H9 (cell line): ENCODE measurements at regions not wholly inside any gene's neighbourhood (a gene's known extent, or its start where the extent isn't known, plus 50 kb on each side); places are given as distances from the start of the nearest gene placed in this dataset.

Experiments used
- DNase-seq: peaks from one replicate; pipeline ENCODE4 v3.0.0-alpha.2; 2017
- H2AFZ ChIP-seq: one replicate; pipeline ENCODE4 v1.6.1; 2013; ENCODE audit warnings: mild to moderate bottlenecking, low read length, control low read depth, moderate library complexity
- H2AK5ac ChIP-seq: 2 replicates; pipeline ENCODE4 v1.6.1; 2013; ENCODE audit warnings: low read length, control low read depth, mixed read lengths; ENCODE audit not compliant: insufficient read length
- H2BK120ac ChIP-seq: one replicate; pipeline ENCODE4 v1.6.1; 2013; ENCODE audit warnings: low read depth, mild to moderate bottlenecking, low read length, control low read depth, inconsistent platforms; ENCODE audit not compliant: poor library complexity, severe bottlenecking
- H2BK12ac ChIP-seq: 2 replicates; pipeline ENCODE4 v1.6.1; 2013; ENCODE audit warnings: low read length, control low read depth, mixed read lengths, low read depth; ENCODE audit not compliant: insufficient read length
- H2BK15ac ChIP-seq: 2 replicates; pipeline ENCODE4 v1.6.1; 2013; ENCODE audit warnings: low read depth, low read length, control low read depth
- H2BK20ac ChIP-seq: one replicate; pipeline ENCODE4 v1.6.1; 2013; ENCODE audit warnings: low read depth, mild to moderate bottlenecking, low read length, control low read depth, inconsistent platforms; ENCODE audit not compliant: poor library complexity, severe bottlenecking
- H2BK5ac ChIP-seq: 2 replicates; pipeline ENCODE4 v1.6.1; 2013; ENCODE audit warnings: low read length, control low read depth, mixed read lengths; ENCODE audit not compliant: insufficient read length
- H3K14ac ChIP-seq: 2 replicates; pipeline ENCODE4 v1.6.1; 2013; ENCODE audit warnings: low read length, control low read depth; ENCODE audit not compliant: insufficient read depth
- H3K18ac ChIP-seq: 2 replicates; pipeline ENCODE4 v1.6.1; 2013; ENCODE audit warnings: low read depth, mild to moderate bottlenecking, mixed read lengths, low read length, control low read depth; ENCODE audit not compliant: insufficient read length
- H3K23ac ChIP-seq: 2 replicates; pipeline ENCODE4 v1.6.1; 2013; ENCODE audit warnings: low read length, control low read depth, mixed read lengths, low read depth; ENCODE audit not compliant: insufficient read length
- H3K23me2 ChIP-seq: 2 replicates; pipeline ENCODE4 v1.6.1; 2013; ENCODE audit warnings: low read depth, mild to moderate bottlenecking, mixed read lengths, low read length, control low read depth; ENCODE audit not compliant: insufficient read length, poor library complexity, severe bottlenecking
- H3K27ac ChIP-seq: 2 replicates; pipeline ENCODE4 v1.5.1; 2013; ENCODE audit warnings: low read length, control low read depth, mixed read lengths, low read depth; ENCODE audit not compliant: insufficient read length
- H3K27me3 ChIP-seq: 2 replicates; pipeline ENCODE4 v1.6.1; 2013; ENCODE audit warnings: low read length, control low read depth, inconsistent platforms; ENCODE audit not compliant: insufficient read depth
- H3K4ac ChIP-seq: 2 replicates; pipeline ENCODE4 v1.6.1; 2013; ENCODE audit warnings: low read depth, mild to moderate bottlenecking, control low read depth, inconsistent platforms, low read length, moderate library complexity
- H3K4me1 ChIP-seq: 2 replicates; pipeline ENCODE4 v1.6.1; 2013; ENCODE audit warnings: low read length, control low read depth, inconsistent platforms; ENCODE audit not compliant: insufficient read depth
- H3K4me2 ChIP-seq: 2 replicates; pipeline ENCODE4 v1.6.1; 2013; ENCODE audit warnings: low read length, control low read depth, mixed read lengths; ENCODE audit not compliant: insufficient read length, insufficient read depth
- H3K56ac ChIP-seq: 2 replicates; pipeline ENCODE4 v1.6.1; 2013; ENCODE audit warnings: low read depth, mild to moderate bottlenecking, mixed read lengths, low read length, control low read depth; ENCODE audit not compliant: insufficient read length
- H3K79me1 ChIP-seq: 2 replicates; pipeline ENCODE4 v1.6.1; 2013; ENCODE audit warnings: low read depth, mild to moderate bottlenecking, moderate library complexity, low read length, control low read depth, inconsistent platforms; ENCODE audit not compliant: insufficient read depth, poor library complexity, severe bottlenecking
- H3K79me2 ChIP-seq: 2 replicates; pipeline ENCODE4 v1.6.1; 2013; ENCODE audit warnings: low read length, control low read depth, inconsistent platforms; ENCODE audit not compliant: insufficient read depth
- H3K9ac ChIP-seq: 2 replicates; pipeline ENCODE4 v1.6.1; 2013; ENCODE audit warnings: low read length, control low read depth, mixed read lengths; ENCODE audit not compliant: insufficient read length; ENCODE audit errors: extremely low read depth
- H3K9me3 ChIP-seq: one replicate; pipeline ENCODE4 v1.6.1; 2013; ENCODE audit warnings: low read depth, low read length, inconsistent platforms; ENCODE audit not compliant: control insufficient read depth
- H3T11ph ChIP-seq: one replicate; pipeline ENCODE4 v1.6.1; 2013; ENCODE audit warnings: mild to moderate bottlenecking, low read length, control low read depth, inconsistent platforms
- H4K20me1 ChIP-seq: one replicate; pipeline ENCODE4 v1.6.1; 2013; ENCODE audit not compliant: control insufficient read depth, insufficient read length, insufficient read depth
- H4K5ac ChIP-seq: 2 replicates; pipeline ENCODE4 v1.6.1; 2013; ENCODE audit warnings: low read depth, mild to moderate bottlenecking, mixed read lengths, low read length, control low read depth; ENCODE audit not compliant: insufficient read length
- H4K8ac ChIP-seq: replicated peaks from 2 replicates; pipeline ENCODE4 v1.6.1; 2013; ENCODE audit warnings: low read length, control low read depth, mixed read lengths, low read depth; ENCODE audit not compliant: insufficient read length
- H4K91ac ChIP-seq: 2 replicates; pipeline ENCODE4 v1.6.1; 2013; ENCODE audit warnings: low read depth, mild to moderate bottlenecking, moderate library complexity, mixed read lengths, low read length, control low read depth; ENCODE audit not compliant: insufficient read length
- H3K27ac Mint-ChIP-seq, 3 experiments: 2 replicates in 2 of 3; 3 replicates in 1 of 3; pipeline ENCODE4 v1.8.0; 2020 to 2021; ENCODE audit warnings: mixed read lengths in 3 of 3, mild to moderate bottlenecking in 1 of 3, moderate library complexity in 1 of 3
- H3K27me3 Mint-ChIP-seq: 2 replicates; pipeline ENCODE4 v1.8.0; 2021; ENCODE audit warnings: low read depth, mild to moderate bottlenecking, moderate library complexity, mixed read lengths
- H3K36me3 Mint-ChIP-seq, 3 experiments: 2 replicates in 2 of 3; 3 replicates in 1 of 3; pipeline ENCODE4 v1.8.0; 2020 to 2021; ENCODE audit warnings: low read depth in 3 of 3, mixed read lengths in 3 of 3; ENCODE audit not compliant: insufficient read depth in 1 of 3
- H3K4me1 Mint-ChIP-seq, 2 experiments: 2 replicates each; pipeline ENCODE4 v1.8.0; 2020; ENCODE audit warnings: mixed read lengths in 2 of 2
- H3K4me3 Mint-ChIP-seq, 2 experiments: 2 replicates in 1 of 2; 3 replicates in 1 of 2; pipeline ENCODE4 v1.8.0; 2020 to 2021; ENCODE audit warnings: mild to moderate bottlenecking in 2 of 2, mixed read lengths in 2 of 2, moderate library complexity in 1 of 2
- H3K9me3 Mint-ChIP-seq, 2 experiments: 2 replicates in 1 of 2; 3 replicates in 1 of 2; pipeline ENCODE4 v1.8.0; 2020; ENCODE audit warnings: mild to moderate bottlenecking in 2 of 2, mixed read lengths in 2 of 2, moderate library complexity in 1 of 2
- WGBS: extraction: QIAGEN DNeasy Blood & Tissue Kit; methylation state at CpG from one replicate; pipeline ENCODE4 v1.1.7; 2013; ENCODE audit warnings: missing lambda C conversion rate, low lambda C conversion rate, mixed read lengths; ENCODE audit not compliant: insufficient read length; ENCODE audit errors: extremely low coverage; 5-methylcytosine and 5-hydroxymethylcytosine counted together
- TF ChIP-seq, protein P1 (sequence below): fragments of 200-600 bp; sonication (generic); conservative IDR thresholded peaks from 3 replicates; pipeline ENCODE4 v1.8.0; 2021; ENCODE audit warnings: antibody characterized with exemption, mild to moderate bottlenecking

DNA sequence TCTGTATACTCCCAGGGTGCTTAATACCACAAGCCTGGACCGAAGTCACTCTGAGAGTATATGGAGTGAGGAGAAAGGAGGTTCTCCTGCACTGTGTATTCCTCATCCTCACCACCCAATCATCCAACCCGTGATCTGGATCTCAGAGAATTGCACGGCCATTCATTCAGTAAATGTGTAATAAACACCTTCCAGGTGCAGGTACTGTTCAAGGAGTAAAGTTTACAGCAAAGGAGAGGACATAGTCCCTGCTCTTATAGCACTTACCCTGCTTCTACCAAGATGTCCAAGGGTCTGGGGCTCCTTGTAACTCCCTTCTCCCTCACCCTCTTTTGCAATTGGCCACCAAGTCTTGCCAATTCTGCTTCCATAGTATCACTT lies 139.2 kb upstream of the JUN start:
- no peak overlapping the region for H3K4me3 Mint-ChIP-seq
- Histone ChIP-seq H2BK120ac (no peak overlapping the region), H2BK5ac (no peak overlapping the region), H4K20me1 (no peaks in the 10 kb centered on the region), H3K23ac (no peak overlapping the region), H3T11ph (no peak overlapping the region), H3K9me3 (no peaks in the 10 kb centered on the region), H3K79me2 (no peaks in the 10 kb centered on the region), H3K4me1 (no peaks in the 10 kb centered on the region), H4K91ac (no peak overlapping the region), H2BK20ac (no peak overlapping the region), H3K4ac (no peak overlapping the region), H3K4me2 (no peak overlapping the region), H2BK15ac (no peak overlapping the region), H3K79me1 (no peaks in the 10 kb centered on the region), H3K14ac (no peak overlapping the region), H2AFZ (no peak overlapping the region), H4K5ac (no peak overlapping the region), H2BK12ac (no peak overlapping the region), H3K56ac (no peak overlapping the region), H3K9ac (no peak overlapping the region), H3K27ac (no peak overlapping the region), H3K27me3 (no peaks in the 10 kb centered on the region), H3K18ac (no peak overlapping the region), H3K23me2 (no peaks in the 10 kb centered on the region), H2AK5ac (no peak overlapping the region), H4K8ac (no peak overlapping the region)
- peaks cover 2% of the 10 kb centered on the region for H3K27me3 Mint-ChIP-seq
- no CpG with 5 or more reads among the region's 3 CpGs for WGBS
- TF ChIP-seq, protein P1, sequence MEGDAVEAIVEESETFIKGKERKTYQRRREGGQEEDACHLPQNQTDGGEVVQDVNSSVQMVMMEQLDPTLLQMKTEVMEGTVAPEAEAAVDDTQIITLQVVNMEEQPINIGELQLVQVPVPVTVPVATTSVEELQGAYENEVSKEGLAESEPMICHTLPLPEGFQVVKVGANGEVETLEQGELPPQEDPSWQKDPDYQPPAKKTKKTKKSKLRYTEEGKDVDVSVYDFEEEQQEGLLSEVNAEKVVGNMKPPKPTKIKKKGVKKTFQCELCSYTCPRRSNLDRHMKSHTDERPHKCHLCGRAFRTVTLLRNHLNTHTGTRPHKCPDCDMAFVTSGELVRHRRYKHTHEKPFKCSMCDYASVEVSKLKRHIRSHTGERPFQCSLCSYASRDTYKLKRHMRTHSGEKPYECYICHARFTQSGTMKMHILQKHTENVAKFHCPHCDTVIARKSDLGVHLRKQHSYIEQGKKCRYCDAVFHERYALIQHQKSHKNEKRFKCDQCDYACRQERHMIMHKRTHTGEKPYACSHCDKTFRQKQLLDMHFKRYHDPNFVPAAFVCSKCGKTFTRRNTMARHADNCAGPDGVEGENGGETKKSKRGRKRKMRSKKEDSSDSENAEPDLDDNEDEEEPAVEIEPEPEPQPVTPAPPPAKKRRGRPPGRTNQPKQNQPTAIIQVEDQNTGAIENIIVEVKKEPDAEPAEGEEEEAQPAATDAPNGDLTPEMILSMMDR: no peak
- H3K27ac Mint-ChIP-seq: no peak overlapping the region
- H3K4me1 Mint-ChIP-seq: no peaks in the 10 kb centered on the region
- peaks cover 0 to 4% (median 0%) of the 10 kb centered on the region in 3 experiments; a peak in 1 of 7 replicates for H3K36me3 Mint-ChIP-seq
- no peak for DNase-seq
- H3K9me3 Mint-ChIP-seq: peaks cover 0 to 3% of the 10 kb centered on the region in 2 experiments; a peak in 2 of 5 replicates
